Fibroblast of the conjunctiva (primary cell): ENCODE measurements at regions not wholly inside any gene's neighbourhood (a gene's known extent, or its start where the extent isn't known, plus 50 kb on each side); places are given as distances from the start of the nearest gene placed in this dataset.
"Not testable (repeated sequence)": the region's sequence is repeated elsewhere in the genome, so short reads cannot be mapped to it uniquely, and the experiment has no call there.

ENCODE experiments used
- DNase-seq: peaks from one replicate; pipeline ENCODE4 v3.0.0-alpha.2; 2010; ENCODE audit warnings: low read depth

DNA sequence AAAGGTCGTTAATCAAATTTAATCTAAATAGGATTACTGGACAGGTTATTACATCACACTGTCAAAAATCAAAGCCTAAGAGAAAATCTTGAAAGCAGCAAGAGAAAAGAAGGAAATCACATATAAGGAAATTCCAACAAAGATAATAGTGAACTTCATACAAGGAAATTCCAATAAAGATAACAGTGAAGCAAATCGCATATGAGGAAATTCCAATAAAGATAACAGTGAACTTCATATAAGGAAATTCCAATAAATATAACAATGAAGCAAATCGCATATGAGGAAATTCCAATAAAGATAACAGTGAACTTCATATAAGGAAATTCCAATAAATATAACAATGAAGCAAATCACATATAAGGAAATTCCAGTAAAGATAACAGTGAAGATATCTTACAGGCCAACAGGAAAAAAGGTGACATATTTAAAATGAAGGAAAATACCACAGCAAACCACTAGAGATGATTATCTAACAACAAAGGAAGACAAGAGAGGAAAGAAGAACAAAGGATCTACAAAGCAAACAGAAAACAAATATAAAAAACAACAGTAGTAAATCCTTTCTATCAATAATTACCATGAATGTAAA lies 787.7 kb downstream of the CCDC85A start:
- no peak for DNase-seq

DNA sequence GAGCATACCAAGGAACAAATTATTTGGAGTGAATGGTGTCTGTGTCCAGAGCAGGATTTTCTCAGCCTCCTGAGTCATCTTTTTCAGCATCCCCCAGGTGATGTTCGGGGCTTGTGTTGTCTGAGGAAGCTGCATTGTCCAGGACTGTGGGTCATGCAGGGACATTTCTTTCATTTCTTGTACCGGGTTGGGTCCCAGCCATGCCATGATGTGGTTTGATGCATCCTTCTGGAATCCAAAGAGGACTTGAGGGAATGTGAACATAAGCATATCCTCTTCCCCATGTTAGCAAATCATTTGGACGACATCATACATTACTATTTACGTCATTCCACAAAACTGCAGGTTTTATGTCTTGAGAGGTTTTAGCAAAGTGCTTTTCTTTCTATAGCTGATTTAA lies 797.8 kb downstream of the CCDC85A start:
- DNase-seq, result no peak

DNA sequence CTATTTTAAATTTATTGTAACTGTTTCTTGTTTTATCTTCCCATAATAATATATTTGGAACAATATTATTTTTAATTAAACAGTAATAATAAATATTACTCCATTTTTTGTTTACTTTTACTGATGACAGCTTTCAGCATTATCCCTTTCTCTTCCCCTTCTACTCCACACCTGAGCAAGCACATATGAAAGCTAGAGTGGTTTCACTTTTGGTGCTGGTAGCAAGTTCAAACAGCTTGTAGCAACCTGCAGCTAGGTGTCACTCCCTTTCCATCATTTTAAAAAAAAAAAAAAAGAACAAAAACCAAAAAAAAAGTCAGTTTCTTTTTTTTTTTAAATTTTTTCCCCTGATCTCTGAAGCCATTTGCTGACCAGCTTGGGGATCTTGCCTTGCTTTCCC lies 801.8 kb downstream of the CCDC85A start:
- no peak for DNase-seq

DNA sequence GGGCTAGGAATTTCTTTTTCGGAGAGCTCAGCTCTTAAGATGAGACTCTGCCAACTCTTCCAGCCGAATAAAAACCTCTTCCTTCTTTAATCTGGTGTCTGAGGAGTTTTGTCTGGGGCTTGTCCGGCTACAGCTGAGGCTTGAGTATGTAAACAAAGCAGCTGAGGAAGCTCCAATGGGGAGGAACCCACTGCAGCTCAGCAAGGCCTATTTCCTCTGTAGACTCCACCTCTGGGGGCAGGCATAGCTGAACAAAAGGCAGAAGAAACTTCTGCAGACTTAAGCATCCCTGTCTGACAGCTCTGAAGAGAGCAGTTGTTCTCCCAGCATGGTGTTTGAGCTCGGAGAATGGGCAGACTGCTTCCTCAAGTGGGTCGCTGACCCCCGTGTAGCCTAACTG lies 838.7 kb downstream of the CCDC85A start:
- no peak for DNase-seq

DNA sequence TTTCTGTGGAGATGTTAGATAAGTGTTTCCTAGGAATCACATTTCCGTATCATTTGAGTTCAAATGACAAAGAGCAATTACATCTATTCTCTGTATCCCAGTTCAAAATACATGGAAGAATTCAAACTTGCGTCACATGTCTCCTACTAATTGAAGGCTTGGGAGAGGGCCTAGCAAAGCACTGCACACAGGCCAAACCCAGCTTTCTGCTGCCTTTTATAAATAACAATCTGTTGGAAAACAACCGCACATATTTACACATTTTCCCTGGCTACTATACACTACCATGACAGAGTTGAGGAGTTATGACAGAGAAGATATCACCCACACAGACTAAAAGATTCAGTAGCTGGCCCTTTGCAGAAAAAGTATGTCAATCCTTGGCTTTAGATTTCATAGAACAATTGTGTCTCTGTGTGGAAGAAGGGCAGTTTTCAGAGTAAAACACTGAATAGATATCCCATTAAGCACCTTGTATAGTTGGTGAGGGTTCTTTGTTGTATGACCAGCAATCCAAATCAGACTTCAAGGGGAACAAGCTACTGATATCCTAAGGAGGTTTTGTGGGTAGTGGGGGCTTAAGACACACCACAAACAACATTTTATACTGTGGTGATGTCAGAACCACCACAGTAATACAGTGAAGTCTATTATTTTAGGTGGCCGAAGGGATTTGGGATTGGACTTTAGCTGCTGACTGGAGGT lies 861.3 kb downstream of the CCDC85A start:
- DNase-seq, result no peak

DNA sequence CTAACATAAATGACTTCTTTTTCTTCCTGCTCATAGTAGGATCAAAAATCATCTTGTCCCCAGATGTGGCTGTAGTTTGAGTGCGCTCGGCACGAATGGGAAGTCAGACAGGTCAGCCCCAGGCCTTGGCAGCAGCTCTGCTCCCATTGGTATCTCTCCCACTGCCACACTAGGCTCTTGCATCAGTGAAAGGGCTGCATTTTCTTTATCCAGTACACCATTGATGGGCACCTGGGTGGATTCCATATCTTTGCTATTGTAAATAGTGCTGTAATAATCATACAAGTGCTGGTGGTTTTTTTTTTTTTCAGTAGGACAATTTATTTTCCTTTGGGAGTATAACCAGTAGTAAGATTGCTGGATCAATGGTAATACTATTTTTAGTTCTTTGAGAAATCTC lies 865.5 kb downstream of the CCDC85A start:
- no peak for DNase-seq

DNA sequence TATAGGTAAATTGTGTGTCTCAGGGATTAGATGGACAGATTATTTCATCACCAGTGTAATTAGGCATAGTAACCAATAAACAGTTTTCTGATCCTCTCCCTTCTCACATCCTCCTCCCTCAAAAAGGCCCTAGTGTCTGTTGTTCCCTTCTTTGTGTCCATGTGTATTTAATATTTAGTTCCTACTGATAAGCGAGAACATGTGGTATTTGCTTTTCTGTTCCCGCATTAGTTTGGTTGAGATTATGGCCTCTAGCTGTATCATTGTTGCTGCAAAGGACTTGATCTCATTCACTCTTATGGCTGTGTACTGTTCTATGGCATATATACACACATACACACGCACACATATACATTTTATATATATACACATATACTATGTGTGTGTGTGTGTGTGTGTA lies 866.2 kb downstream of the CCDC85A start:
- no peak for DNase-seq

DNA sequence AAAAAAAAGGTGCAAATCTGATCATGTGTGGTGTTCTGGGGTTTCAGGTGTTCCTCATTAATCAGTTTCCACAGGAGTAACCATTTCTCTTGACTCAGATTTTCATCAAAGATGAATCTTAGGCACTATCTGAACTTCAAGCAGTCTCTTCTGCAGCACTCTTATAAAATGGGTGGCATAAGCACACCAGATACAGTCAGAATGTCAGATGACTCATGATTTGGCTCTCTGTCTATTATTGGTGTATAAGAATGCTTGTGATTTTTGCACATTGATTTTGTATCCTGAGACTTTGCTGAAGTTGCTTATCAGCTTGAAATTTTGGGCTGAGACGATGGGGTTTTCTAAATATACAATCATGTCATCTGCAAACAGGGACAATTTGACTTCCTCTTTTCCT lies 882.5 kb downstream of the CCDC85A start:
- DNase-seq, result not testable (repeated sequence)

DNA sequence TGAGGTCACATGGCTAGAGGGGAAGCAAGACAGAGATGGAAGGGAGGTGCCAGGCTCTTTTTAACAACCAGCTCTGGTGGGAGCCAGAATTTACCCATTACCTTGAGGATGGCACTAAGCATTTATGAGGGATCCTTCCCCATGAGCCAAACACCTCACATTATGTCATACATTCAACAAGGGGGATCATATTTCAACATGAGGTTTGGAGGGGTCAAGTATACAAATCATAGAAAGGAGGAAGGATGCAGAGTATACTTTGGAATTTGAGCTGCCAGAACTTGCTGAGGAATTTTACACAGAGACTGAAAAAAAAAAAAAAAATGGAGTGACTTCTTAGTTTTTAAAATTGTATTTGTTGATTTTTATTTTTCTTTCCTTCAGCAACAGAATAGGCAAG lies 891.4 kb downstream of the CCDC85A start:
- no peak for DNase-seq

DNA sequence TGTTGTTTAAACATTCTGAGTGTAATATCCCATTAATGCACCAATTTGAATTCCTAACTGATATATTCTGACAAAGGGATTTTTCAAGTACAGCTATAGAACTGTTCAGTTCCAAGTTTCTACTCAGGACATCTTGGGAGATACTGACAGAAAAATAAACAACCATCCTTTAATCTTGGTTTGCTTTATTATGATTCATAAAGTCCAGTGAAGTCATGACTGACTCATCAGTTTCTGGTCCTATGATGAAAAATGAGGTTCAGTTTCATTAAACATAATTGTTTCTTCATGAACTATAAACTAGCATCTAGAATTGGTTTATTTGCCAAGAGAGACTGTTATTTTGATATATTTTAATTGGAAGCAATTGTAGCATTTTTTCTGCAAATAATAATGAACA lies 896.2 kb downstream of the CCDC85A start:
- DNase-seq, result no peak

DNA sequence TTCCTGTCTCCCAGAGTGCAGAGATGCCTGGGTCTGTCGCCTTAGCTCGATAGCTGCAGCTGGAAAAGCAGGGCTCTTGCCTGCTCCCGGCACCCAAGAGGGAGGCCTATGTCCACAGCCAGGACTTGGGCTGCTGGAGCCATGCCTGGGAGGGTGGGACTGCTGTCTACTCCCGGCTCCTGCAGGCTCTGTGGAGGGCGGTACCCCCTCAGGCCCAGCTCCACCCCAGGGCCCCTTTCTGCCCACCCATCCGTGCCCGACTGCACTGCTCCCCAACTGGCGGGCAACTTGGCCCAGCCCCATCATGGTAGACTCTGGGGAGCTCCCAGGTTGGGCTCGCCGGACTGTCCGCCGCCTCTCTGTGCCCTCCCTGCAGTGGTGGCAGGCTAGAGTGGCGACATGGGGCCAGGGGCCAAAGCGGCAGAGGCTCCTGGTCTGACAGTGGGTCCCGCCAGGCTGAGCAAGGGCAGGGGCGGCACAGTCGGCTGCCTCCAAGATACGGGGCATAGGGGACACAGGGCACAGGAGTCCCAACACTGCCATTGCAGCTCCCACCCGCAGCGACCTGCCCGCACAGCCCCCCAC lies 901.0 kb downstream of the CCDC85A start:
- no peak for DNase-seq

DNA sequence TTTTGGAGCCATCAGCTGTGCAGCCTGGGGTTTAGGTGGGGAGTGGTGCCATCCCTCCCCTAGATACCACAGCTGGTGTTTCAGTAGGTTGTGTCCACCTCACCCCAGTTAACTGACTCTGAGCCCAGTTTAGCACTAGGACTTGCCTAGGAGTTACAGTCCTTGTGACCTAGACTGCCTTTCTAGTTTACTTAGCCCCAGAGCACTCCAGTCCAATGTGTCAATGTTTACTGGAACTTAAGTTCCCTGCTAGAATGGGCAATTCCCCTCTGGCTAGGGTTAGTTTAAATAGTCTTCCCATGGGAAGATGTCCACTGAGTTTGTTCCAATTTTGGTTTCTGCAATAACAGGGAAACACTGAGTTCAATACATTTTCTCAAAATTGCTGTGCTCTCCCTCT lies 909.2 kb downstream of the CCDC85A start:
- DNase-seq, result no peak

DNA sequence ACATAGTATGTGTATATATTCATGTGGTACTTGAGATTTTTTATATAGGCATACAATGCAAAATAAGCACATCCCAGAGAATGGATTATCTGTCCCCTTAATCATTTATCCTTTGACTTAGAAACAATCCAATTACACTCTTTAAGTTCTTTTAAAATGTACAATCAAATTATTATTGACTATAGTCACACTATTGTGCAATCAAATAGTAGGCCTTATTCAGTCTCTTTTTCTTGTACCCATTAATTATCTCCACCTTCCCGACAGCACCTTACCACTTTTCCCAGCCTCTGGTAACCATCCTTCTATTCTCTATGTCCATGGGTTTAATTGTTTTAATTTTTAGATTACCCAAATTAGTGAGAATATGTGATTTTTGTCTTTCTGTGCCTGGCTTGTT lies 914.1 kb downstream of the CCDC85A start:
- no peak for DNase-seq

DNA sequence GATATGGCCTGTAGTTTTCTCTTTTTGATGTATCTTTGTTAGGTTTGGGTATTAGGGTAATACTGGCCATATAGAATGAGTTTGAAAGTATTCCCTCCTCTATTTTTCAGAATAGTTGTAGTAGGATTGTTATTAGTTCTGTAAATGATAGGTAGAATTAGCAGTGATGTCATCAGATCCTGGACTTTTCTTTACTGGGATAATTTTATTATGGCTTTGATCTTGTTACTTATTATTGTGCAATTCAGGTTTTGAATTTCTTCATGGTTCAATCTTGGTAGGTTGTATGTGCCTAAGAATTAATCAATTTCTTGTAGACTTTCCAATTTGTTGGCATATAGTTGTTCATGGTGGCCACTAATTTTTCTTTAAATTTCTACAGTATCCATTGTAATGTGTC lies 916.6 kb downstream of the CCDC85A start:
- DNase-seq, result no peak

DNA sequence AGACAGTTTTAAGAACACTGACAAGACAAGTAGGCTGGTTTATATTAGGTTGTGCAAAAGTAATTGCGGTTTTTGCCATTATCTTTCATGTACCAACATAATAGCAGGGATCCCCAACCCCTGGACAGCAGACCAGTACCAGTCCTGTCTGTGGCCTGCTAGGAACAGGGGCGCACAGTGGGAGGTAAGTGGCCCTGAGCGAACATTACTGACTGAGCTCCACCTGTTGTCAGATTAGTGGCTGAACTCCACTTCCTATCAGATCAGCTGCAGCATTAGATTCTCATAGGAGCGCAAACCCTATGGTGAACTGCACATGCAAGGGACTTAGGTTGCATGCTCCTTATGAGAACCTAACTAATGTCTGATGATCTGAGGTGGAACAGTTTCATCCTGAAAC lies 921.9 kb downstream of the CCDC85A start:
- no peak for DNase-seq

DNA sequence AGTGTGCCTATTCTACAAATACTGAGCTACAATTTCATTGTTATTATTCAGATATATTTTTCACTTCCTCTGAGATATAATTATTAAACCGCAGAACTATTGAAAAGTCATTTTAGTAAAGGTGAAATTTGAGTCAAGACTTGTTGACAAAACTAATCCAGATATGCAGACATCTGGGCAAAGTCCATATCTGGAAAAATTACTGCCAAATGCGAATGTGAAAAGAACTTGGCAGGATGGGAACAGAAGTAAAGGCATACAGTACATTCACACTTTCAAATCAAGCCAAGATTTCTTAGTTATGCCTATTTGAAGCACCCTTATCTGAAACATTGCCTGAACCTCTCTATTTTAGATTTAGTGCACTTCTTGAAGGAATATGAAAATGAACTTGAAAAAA lies 923.6 kb downstream of the CCDC85A start:
- DNase-seq, result no peak

DNA sequence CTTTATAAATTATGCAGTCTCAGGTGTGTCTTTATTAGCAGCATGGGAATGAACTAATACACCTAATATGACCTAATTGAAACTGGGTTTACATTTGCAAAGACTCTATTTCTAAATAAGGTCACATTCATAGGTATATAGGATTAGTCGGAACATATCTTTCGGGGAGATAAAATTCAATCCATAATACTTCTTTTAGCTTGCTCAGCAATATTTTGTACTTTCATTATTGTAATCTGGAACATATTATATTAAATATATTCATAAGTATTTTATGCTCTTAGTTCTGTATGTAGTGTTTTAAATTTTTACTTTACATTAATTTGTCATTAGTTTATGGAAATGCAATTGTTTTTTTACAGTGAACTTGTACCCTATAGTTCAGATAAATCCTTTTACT lies 927.7 kb downstream of the CCDC85A start:
- no peak for DNase-seq

DNA sequence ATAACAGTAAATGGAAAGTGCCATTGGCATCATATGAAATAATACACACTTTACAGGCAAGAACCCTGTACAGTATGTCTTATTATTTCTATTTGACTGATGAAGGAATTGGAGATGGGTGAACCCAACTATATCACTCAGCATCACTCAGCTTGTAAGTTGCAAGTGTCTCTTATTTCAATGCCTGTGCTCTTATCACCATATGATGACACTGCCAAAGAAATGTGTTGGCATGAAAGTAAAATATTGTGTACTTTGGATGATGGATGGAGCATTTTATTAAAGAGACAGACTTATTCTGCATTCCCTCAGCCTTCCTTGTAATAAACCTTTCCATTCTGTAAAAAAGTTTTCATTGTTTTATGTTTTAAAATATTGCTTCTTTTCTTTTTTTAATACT lies 927.5 kb upstream of the VRK2 start:
- no peak for DNase-seq

DNA sequence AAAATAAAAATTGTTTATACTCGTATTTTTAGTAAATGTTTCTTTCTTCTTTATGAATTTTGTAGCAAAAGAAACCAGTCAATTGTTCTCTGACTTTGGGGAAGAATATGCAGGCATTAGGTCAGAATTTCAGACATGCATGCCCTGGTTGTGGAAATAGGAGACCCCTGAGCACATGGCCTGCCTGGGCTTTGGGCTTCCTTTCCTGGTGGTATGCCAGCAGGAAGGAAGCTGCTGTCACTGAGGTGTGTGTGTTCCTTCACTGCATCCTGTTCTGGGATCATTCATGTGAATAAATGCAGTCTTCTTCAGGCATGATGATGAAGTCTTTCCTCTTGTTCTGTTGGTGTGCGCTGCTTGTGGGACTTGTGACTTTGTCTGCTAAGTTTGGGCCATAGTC lies 920.2 kb upstream of the VRK2 start:
- no peak for DNase-seq

DNA sequence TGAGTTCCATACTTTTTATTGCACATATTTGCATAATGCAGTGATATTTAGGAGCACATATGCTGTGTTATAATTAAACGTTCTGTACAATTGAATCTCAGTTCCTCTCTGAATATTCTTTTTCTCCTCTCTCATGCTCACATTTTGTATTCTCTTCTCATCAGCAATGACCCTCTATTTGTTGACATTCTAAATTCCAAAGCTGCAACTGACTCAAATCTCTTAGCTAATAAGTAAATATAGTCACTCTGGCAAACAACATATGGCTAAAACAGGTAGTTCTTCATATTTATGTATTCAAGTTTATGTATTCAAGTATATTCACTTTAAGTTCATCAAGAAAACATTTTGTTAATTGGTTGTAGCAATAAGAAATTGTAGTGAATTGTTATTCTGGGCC lies 907.4 kb upstream of the VRK2 start:
- no peak for DNase-seq

DNA sequence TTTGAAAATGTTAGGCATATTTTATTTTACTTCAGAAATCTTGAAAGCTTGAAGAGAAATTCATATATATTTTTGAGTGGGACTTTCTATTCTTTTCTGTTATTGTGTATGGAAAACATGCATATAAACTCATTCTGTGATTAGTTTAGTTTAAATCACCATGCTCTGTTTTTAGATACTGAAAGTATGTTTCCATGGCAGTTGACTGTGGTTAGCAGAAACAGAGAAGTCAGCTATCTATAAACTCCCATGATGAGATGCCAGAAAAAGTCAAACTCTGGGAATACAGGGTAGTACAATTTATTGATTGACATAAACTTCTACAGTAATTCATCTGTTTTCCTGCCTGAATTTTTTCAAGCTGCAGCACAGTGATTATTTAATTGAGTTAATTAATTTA lies 905.3 kb upstream of the VRK2 start:
- no peak for DNase-seq

DNA sequence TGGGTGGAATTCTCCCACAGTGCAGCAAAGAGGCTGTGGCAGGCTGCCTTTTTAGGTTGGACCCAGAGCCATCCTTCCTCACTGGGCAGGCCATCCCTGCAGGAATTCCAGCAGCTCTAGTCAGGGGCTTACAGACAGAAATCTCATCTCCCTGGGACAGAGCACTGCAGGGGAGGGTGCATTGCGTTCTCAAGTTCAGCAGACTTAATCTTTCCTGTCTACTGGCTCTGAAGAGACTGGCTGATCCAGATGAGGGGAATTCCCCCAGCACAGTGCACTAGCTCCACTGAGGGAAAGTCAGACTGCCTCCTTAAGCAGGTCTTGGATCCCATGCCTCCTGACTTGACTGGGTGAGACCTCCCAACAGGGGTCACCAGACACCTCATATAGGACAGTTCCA lies 899.7 kb upstream of the VRK2 start:
- DNase-seq, result no peak

DNA sequence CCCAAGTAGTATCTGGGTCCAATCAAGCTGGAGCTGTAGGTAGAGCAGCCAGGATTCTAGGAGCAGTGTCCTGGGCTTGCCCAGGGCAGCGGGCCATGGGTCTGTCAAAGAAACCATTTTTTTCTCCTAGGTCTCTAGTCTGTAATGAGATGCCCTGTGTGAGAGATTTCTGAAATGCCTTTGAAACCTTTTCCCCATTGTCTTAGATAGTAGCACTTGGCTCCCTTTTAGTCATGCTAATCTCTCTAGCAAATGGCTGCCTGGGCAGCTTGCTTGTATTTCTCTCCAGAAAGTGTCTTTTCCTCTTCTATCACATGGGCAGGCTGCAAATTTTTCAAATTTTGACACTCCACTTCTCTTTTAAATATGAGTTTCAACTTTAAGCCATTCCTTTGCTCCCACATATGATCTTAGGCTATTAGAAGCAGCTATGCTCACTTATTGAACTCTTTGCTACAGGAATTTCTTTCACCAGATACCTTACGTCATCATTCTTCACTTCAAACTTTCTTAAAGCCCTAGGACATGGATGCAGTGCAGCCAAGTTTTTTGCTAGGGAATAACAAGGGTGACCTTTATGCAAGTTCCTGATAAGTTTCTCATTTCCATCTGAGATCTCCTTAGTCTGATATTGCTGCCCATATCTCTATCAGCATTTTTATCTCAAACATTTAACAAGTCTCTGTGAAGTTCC lies 890.2 kb upstream of the VRK2 start:
- DNase-seq, result no peak
